ENCODE measurements at regions not wholly inside any gene's neighbourhood (a gene's known extent, or its start where the extent isn't known, plus 50 kb on each side); places are given as distances from the start of the nearest gene placed in this dataset.

- ATAC-seq = no peak
Measured at GRCh38 chr7:20503278-20503950, 112.1 kb upstream of the ABCB5 start.

GRCh38 chr7:20504060-20504459 lies 111.4 kb upstream of the ABCB5 start:
- peaks cover 10% of the 10 kb centered on the region for H3K9me3 Mint-ChIP-seq (ENCODE audit: low read depth)
- H3K4me1 Mint-ChIP-seq = no peaks in the 10 kb centered on the region
- no peaks in the 10 kb centered on the region for H3K27me3 Mint-ChIP-seq
- H3K4me3 Mint-ChIP-seq = no peak overlapping the region
- CTCF ChIA-PET = no interaction called here
- no peak for DNase-seq
- ATAC-seq = no peak
- intact Hi-C loops (cut with DNase I, micrococcal nuclease) = no loop called here
- no peak overlapping the region for H3K27ac Mint-ChIP-seq
- H3K36me3 Mint-ChIP-seq (ENCODE audit: low read depth) = no peaks in the 10 kb centered on the region
- POLR2A ChIA-PET = no interaction called here

More at GRCh38 chr7:20503278-20503950, 112.1 kb upstream of the ABCB5 start:
- intact Hi-C loops (cut with DNase I, micrococcal nuclease) = no loop called here
- Mint-ChIP-seq H3K4me3 (no peak overlapping the region), H3K9me3 (ENCODE audit: low read depth) (peaks cover 14% of the 10 kb centered on the region), H3K27me3 (no peaks in the 10 kb centered on the region), H3K4me1 (no peaks in the 10 kb centered on the region), H3K36me3 (ENCODE audit: low read depth) (no peaks in the 10 kb centered on the region), H3K27ac (no peak overlapping the region)
- ChIA-PET CTCF (no interaction called here), POLR2A (no interaction called here)
- no peak for DNase-seq

GRCh38 chr7:20506175-20506574 lies 109.3 kb upstream of the ABCB5 start:
- intact Hi-C loops (cut with DNase I, micrococcal nuclease) = no loop called here
- H3K4me3 Mint-ChIP-seq = no peak overlapping the region
- POLR2A ChIA-PET = no interaction called here
- no peak overlapping the region for H3K27ac Mint-ChIP-seq
- CTCF ChIA-PET = no interaction called here
- peaks cover 8% of the 10 kb centered on the region for H3K9me3 Mint-ChIP-seq (ENCODE audit: low read depth)
- no peak for ATAC-seq
- H3K4me1 Mint-ChIP-seq = no peaks in the 10 kb centered on the region
- H3K27me3 Mint-ChIP-seq = no peaks in the 10 kb centered on the region
- no peaks in the 10 kb centered on the region for H3K36me3 Mint-ChIP-seq (ENCODE audit: low read depth)
- no peak for DNase-seq

GRCh38 chr7:20507157-20507556 lies 108.3 kb upstream of the ABCB5 start:
- no peaks in the 10 kb centered on the region for H3K36me3 Mint-ChIP-seq (ENCODE audit: low read depth)
- intact Hi-C loops (cut with DNase I, micrococcal nuclease) = no loop called here
- POLR2A ChIA-PET = no interaction called here
- H3K4me1 Mint-ChIP-seq = no peaks in the 10 kb centered on the region
- no peak for ATAC-seq
- no peak overlapping the region for H3K27ac Mint-ChIP-seq
- peaks cover under 1% of the 10 kb centered on the region for H3K9me3 Mint-ChIP-seq (ENCODE audit: low read depth)
- DNase-seq = no peak
- no peak overlapping the region for H3K4me3 Mint-ChIP-seq
- CTCF ChIA-PET = no interaction called here
- H3K27me3 Mint-ChIP-seq = no peaks in the 10 kb centered on the region

GRCh38 chr7:20508109-20508508 lies 107.4 kb upstream of the ABCB5 start:
- no peak for ATAC-seq
- ChIA-PET POLR2A (no interaction called here), CTCF (no interaction called here)
- H3K27me3 Mint-ChIP-seq = no peaks in the 10 kb centered on the region
- H3K27ac Mint-ChIP-seq = no peak overlapping the region
- intact Hi-C loops (cut with DNase I, micrococcal nuclease) = no loop called here
- no peak for DNase-seq
- H3K36me3 Mint-ChIP-seq (ENCODE audit: low read depth) = no peaks in the 10 kb centered on the region
- no peaks in the 10 kb centered on the region for H3K4me1 Mint-ChIP-seq
- H3K9me3 Mint-ChIP-seq (ENCODE audit: low read depth) = no peaks in the 10 kb centered on the region
- H3K4me3 Mint-ChIP-seq = no peak overlapping the region

GRCh38 chr7:20509892-20510572 lies 105.4 kb upstream of the ABCB5 start:
- Mint-ChIP-seq H3K9me3 (ENCODE audit: low read depth) (no peaks in the 10 kb centered on the region), H3K4me1 (no peaks in the 10 kb centered on the region), H3K36me3 (ENCODE audit: low read depth) (no peaks in the 10 kb centered on the region), H3K4me3 (no peak overlapping the region), H3K27ac (no peak overlapping the region), H3K27me3 (no peaks in the 10 kb centered on the region)
- ATAC-seq = no peak
- ChIA-PET CTCF (no interaction called here), POLR2A (no interaction called here)
- no peak for DNase-seq
- intact Hi-C loops (cut with DNase I, micrococcal nuclease) = no loop called here

GRCh38 chr7:20510573-20510900 lies 104.9 kb upstream of the ABCB5 start:
- no peaks in the 10 kb centered on the region for H3K36me3 Mint-ChIP-seq (ENCODE audit: low read depth)
- H3K4me1 Mint-ChIP-seq = no peaks in the 10 kb centered on the region
- no peak overlapping the region for H3K4me3 Mint-ChIP-seq
- POLR2A ChIA-PET = no interaction called here
- DNase-seq = no peak
- H3K27ac Mint-ChIP-seq = no peak overlapping the region
- H3K27me3 Mint-ChIP-seq = no peaks in the 10 kb centered on the region
- CTCF ChIA-PET = no interaction called here
- ATAC-seq = no peak
- no peaks in the 10 kb centered on the region for H3K9me3 Mint-ChIP-seq (ENCODE audit: low read depth)
- intact Hi-C loops (cut with DNase I, micrococcal nuclease) = no loop called here

- no peak overlapping the region for H3K27ac Mint-ChIP-seq
- intact Hi-C loops (cut with DNase I, micrococcal nuclease) = no loop called here
- no peak overlapping the region for H3K4me3 Mint-ChIP-seq
- no peaks in the 10 kb centered on the region for H3K4me1 Mint-ChIP-seq
- no peaks in the 10 kb centered on the region for H3K36me3 Mint-ChIP-seq (ENCODE audit: low read depth)
- H3K27me3 Mint-ChIP-seq = no peaks in the 10 kb centered on the region
- DNase-seq (no peak), ATAC-seq (no peak)
- CTCF ChIA-PET = no interaction called here
- H3K9me3 Mint-ChIP-seq (ENCODE audit: low read depth) = no peaks in the 10 kb centered on the region
- POLR2A ChIA-PET = no interaction called here
Measured at GRCh38 chr7:20513341-20513740, 102.1 kb upstream of the ABCB5 start.

- no peak overlapping the region for H3K4me3 Mint-ChIP-seq
- intact Hi-C loops (cut with DNase I, micrococcal nuclease) = no loop called here
- POLR2A ChIA-PET = no interaction called here
- H3K27me3 Mint-ChIP-seq = no peaks in the 10 kb centered on the region
- H3K9me3 Mint-ChIP-seq (ENCODE audit: low read depth) = no peaks in the 10 kb centered on the region
- no peak overlapping the region for H3K27ac Mint-ChIP-seq
- CTCF ChIA-PET = interaction anchor here (0.6 kb wide), 1 partner anchor 92 kb away, joined by 3 read pairs; no protein-coding TSS in a partner anchor
- H3K36me3 Mint-ChIP-seq (ENCODE audit: low read depth) = no peaks in the 10 kb centered on the region
- ATAC-seq = no peak
- DNase-seq = no peak
- no peaks in the 10 kb centered on the region for H3K4me1 Mint-ChIP-seq
Measured at GRCh38 chr7:20513897-20514296, 101.6 kb upstream of the ABCB5 start.

GRCh38 chr7:20514364-20514763 lies 101.1 kb upstream of the ABCB5 start:
- ATAC-seq (no peak), DNase-seq (no peak)
- ChIA-PET CTCF (interaction anchor here (0.6 kb wide), 1 partner anchor 92 kb away, joined by 3 read pairs; no protein-coding TSS in a partner anchor), POLR2A (no interaction called here)
- no peaks in the 10 kb centered on the region for H3K36me3 Mint-ChIP-seq (ENCODE audit: low read depth)
- intact Hi-C loops (cut with DNase I, micrococcal nuclease) = no loop called here
- H3K4me3 Mint-ChIP-seq = no peak overlapping the region
- H3K27me3 Mint-ChIP-seq = no peaks in the 10 kb centered on the region
- no peaks in the 10 kb centered on the region for H3K9me3 Mint-ChIP-seq (ENCODE audit: low read depth)
- H3K4me1 Mint-ChIP-seq = no peaks in the 10 kb centered on the region
- no peak overlapping the region for H3K27ac Mint-ChIP-seq

GRCh38 chr7:20519645-20520044 lies 95.8 kb upstream of the ABCB5 start:
- ChIA-PET POLR2A (no interaction called here), CTCF (interaction anchor here (0.8 kb wide), 1 partner anchor 11 kb away, joined by 3 read pairs; no protein-coding TSS in a partner anchor)
- Mint-ChIP-seq H3K9me3 (ENCODE audit: low read depth) (no peaks in the 10 kb centered on the region), H3K4me3 (no peak overlapping the region), H3K4me1 (no peaks in the 10 kb centered on the region), H3K36me3 (ENCODE audit: low read depth) (no peaks in the 10 kb centered on the region), H3K27ac (no peak overlapping the region), H3K27me3 (no peaks in the 10 kb centered on the region)
- ATAC-seq (no peak), DNase-seq (no peak)
- intact Hi-C loops (cut with DNase I, micrococcal nuclease) = no loop called here

GRCh38 chr7:20520530-20520929 lies 94.9 kb upstream of the ABCB5 start:
- Mint-ChIP-seq H3K9me3 (ENCODE audit: low read depth) (no peaks in the 10 kb centered on the region), H3K36me3 (ENCODE audit: low read depth) (no peaks in the 10 kb centered on the region), H3K27me3 (no peaks in the 10 kb centered on the region), H3K27ac (no peak overlapping the region), H3K4me1 (no peaks in the 10 kb centered on the region), H3K4me3 (no peak overlapping the region)
- CTCF ChIA-PET = no interaction called here
- DNase-seq (no peak), ATAC-seq (no peak)
- POLR2A ChIA-PET = no interaction called here
- intact Hi-C loops (cut with DNase I, micrococcal nuclease) = no loop called here
